Esophagus muscularis mucosa (tissue), 4 donors: ENCODE measurements at regions not wholly inside any gene's neighbourhood (a gene's known extent, or its start where the extent isn't known, plus 50 kb on each side); places are given as distances from the start of the nearest gene placed in this dataset.

Experiments used
- DNase-seq: peaks from one replicate; pipeline ENCODE4 v3.0.0-alpha.2; 2017; ENCODE audit errors: extremely low spot score
- H3K27ac ChIP-seq, 4 donors: fragments of 200-600 bp; sonication (generic); replicated peaks in 1 of 4; 1 replicate in 3 of 4; 2 replicates in 1 of 4; pipeline ENCODE4 v1.5.1; 2016 to 2019; ENCODE audit warnings: mild to moderate bottlenecking in 1 of 4
- H3K27me3 ChIP-seq, 4 donors: fragments of 200-600 bp; sonication (generic); one replicate each; pipeline versions ENCODE4 v1.5.1 to v1.6.0; 2016 to 2019
- H3K36me3 ChIP-seq, 4 donors: fragments of 200-600 bp; sonication (generic); one replicate each; pipeline ENCODE4 v1.5.1; 2016 to 2019
- H3K4me1 ChIP-seq, 4 donors: fragments of 200-600 bp; sonication (generic); one replicate each; pipeline ENCODE4 v1.5.1; 2016 to 2019
- H3K4me3 ChIP-seq, 4 donors: fragments of 200-600 bp; sonication (generic); 1 replicate in 2 of 4; 2 replicates in 2 of 4; pipeline ENCODE4 v1.5.1; 2016 to 2019; ENCODE audit warnings: mild to moderate bottlenecking in 4 of 4, moderate library complexity in 1 of 4
- H3K9me3 ChIP-seq, 4 donors: fragments of 200-600 bp; sonication (generic); 1 replicate in 3 of 4; 2 replicates in 1 of 4; pipeline ENCODE4 v1.5.1; 2016 to 2019
- CTCF ChIP-seq, 3 experiments: fragments of 200-600 bp in 2 of 3; fragments of 450-650 bp in 1 of 3; sonication (generic) in 2 of 3; IDR thresholded peaks; one replicate each; pipeline ENCODE4 v1.5.1; 2017 to 2019; ENCODE audit warnings: antibody characterized with exemption in 3 of 3, mild to moderate bottlenecking in 2 of 3, moderate library complexity in 1 of 3
- EP300 ChIP-seq: sonication (generic); formaldehyde crosslinking; IDR thresholded peaks from one replicate; pipeline ENCODE4 v1.6.1; 2017; ENCODE audit warnings: antibody characterized with exemption
- POLR2A ChIP-seq: fragments of 450-650 bp; IDR thresholded peaks from one replicate; pipeline ENCODE4 v1.6.1; 2017; ENCODE audit warnings: antibody characterized with exemption, moderate library complexity, mild to moderate bottlenecking, low read depth
- POLR2AphosphoS5 ChIP-seq, 2 donors: sonication (generic); formaldehyde crosslinking; IDR thresholded peaks; one replicate each; pipeline ENCODE4 v1.6.1; 2017; ENCODE audit warnings: antibody characterized with exemption in 2 of 2
- WGBS: methylation state at CpG from one replicate; pipeline ENCODE4 v1.1.5; 2018; 5-methylcytosine and 5-hydroxymethylcytosine counted together
- intact Hi-C: fragments of 100-400 bp; cut with DNase I; formaldehyde crosslinking; loops from one replicate; pipeline ENCODE4 v1.15.1; 2023

- TF ChIP-seq CTCF (IDR thresholded peaks at IDR 0.05) (no peak), EP300 (no peak), POLR2A (no peak), POLR2AphosphoS5 (IDR thresholded peaks at IDR 0.05) (no peak)
- 74% methylated on average over 4 of the region's 4 CpGs for WGBS
- Histone ChIP-seq H3K9me3 (peaks cover 0 to 4% (median 0%) of the 10 kb centered on the region in 4 donors), H3K27ac (no peak overlapping the region), H3K27me3 (no peaks in the 10 kb centered on the region), H3K4me1 (no peaks in the 10 kb centered on the region), H3K36me3 (no peaks in the 10 kb centered on the region), H3K4me3 (no peak overlapping the region)
- no peak for DNase-seq
- intact Hi-C loops: no loop called here
Observed at GRCh38 chr5:87844866-87845265, 423.8 kb downstream of the TMEM161B start.

GRCh38 chr5:87844449-87844848 is 424.2 kb downstream of the TMEM161B start:
- Histone ChIP-seq H3K9me3 (peaks cover 0 to 8% (median 0%) of the 10 kb centered on the region in 4 donors), H3K4me3 (no peak overlapping the region), H3K36me3 (no peaks in the 10 kb centered on the region), H3K27ac (no peak overlapping the region), H3K4me1 (no peaks in the 10 kb centered on the region), H3K27me3 (no peaks in the 10 kb centered on the region)
- DNase-seq: no peak
- TF ChIP-seq POLR2A: no peak
- no peak for TF ChIP-seq CTCF (IDR thresholded peaks at IDR 0.05)
- TF ChIP-seq EP300: no peak
- no peak for TF ChIP-seq POLR2AphosphoS5 (IDR thresholded peaks at IDR 0.05)
- intact Hi-C loops: no loop called here
- WGBS: 77% methylated on average over 1 of the region's 1 CpG

- Histone ChIP-seq H3K4me3 (no peak overlapping the region), H3K27ac (no peak overlapping the region), H3K27me3 (no peaks in the 10 kb centered on the region), H3K9me3 (peaks cover 0 to 26% (median 7%) of the 10 kb centered on the region in 4 donors), H3K4me1 (no peaks in the 10 kb centered on the region), H3K36me3 (no peaks in the 10 kb centered on the region)
- TF ChIP-seq POLR2AphosphoS5 (IDR thresholded peaks at IDR 0.05) (no peak), POLR2A (no peak), EP300 (no peak), CTCF (IDR thresholded peaks at IDR 0.05) (no peak)
- DNase-seq: no peak
- WGBS: 63% methylated on average over 1 of the region's 1 CpG
- intact Hi-C loops: no loop called here
Observed at GRCh38 chr5:87836696-87837095, 424.0 kb upstream of the CCNH start.

- Histone ChIP-seq H3K27me3 (no peaks in the 10 kb centered on the region), H3K4me1 (no peaks in the 10 kb centered on the region), H3K9me3 (peaks cover 0 to 21% (median 8%) of the 10 kb centered on the region in 4 donors), H3K4me3 (no peak overlapping the region), H3K36me3 (no peaks in the 10 kb centered on the region), H3K27ac (no peak overlapping the region)
- intact Hi-C loops: no loop called here
- 87% methylated on average over 2 of the region's 2 CpGs for WGBS
- TF ChIP-seq EP300 (no peak), POLR2A (no peak), POLR2AphosphoS5 (IDR thresholded peaks at IDR 0.05) (no peak), CTCF (IDR thresholded peaks at IDR 0.05) (no peak)
- no peak for DNase-seq
Observed at GRCh38 chr5:87831499-87831898, 418.8 kb upstream of the CCNH start.

- no peaks in the 10 kb centered on the region for H3K4me1 ChIP-seq
- intact Hi-C loops: no loop called here
- 57% methylated on average over 5 of the region's 5 CpGs for WGBS
- no peak for DNase-seq
- H3K27me3 ChIP-seq: no peaks in the 10 kb centered on the region
- H3K27ac ChIP-seq: no peak overlapping the region
- H3K36me3 ChIP-seq: no peaks in the 10 kb centered on the region
- H3K9me3 ChIP-seq: peaks cover 0 to 21% (median 8%) of the 10 kb centered on the region in 4 donors
- no peak overlapping the region for H3K4me3 ChIP-seq
- TF ChIP-seq POLR2AphosphoS5 (IDR thresholded peaks at IDR 0.05) (no peak), CTCF (IDR thresholded peaks at IDR 0.05) (no peak), POLR2A (no peak), EP300 (no peak)
Observed at GRCh38 chr5:87829217-87829551, 416.5 kb upstream of the CCNH start.
